OCI-LY7 (cell line): ENCODE measurements at regions not wholly inside any gene's neighbourhood (a gene's known extent, or its start where the extent isn't known, plus 50 kb on each side); places are given as distances from the start of the nearest gene placed in this dataset.

Source experiments
- BruUV-seq: library from RNA; stranded (reverse); fragments of 400-500 nt; replicated peaks from 2 replicates; lab custom pipeline; 2021; lab: Mats Ljungman, UMichigan
- CTCF ChIA-PET: fragments of 300-600 bp; sonication (Branson Sonifier 250); formaldehyde crosslinking; loops from one replicate; lab custom pipeline; 2022; ENCODE audit warnings: antibody characterized with exemption; ENCODE audit not compliant: unreplicated experiment; lab: Charles Lee
- POLR2A ChIA-PET: fragments of 300-600 bp; sonication (Branson Sonifier 250); formaldehyde crosslinking; loops from one replicate; lab custom pipeline; 2022; ENCODE audit warnings: antibody characterized with exemption; lab: Charles Lee
- DNase-seq: peaks from one replicate; pipeline ENCODE4 v3.0.0-alpha.2; 2015; ENCODE audit warnings: low spot score
- H2AFZ ChIP-seq: fragments of 200-600 bp; sonication (generic), shearing (Covaris generic); 2 replicates; pipeline ENCODE4 v1.6.1; 2014; ENCODE audit warnings: mild to moderate bottlenecking, antibody characterized with exemption, low read length, moderate library complexity
- H3K27ac ChIP-seq: fragments of 200-600 bp; sonication (generic); 2 replicates; pipeline ENCODE4 v1.5.1; 2014; ENCODE audit warnings: mixed run types, low read depth, mild to moderate bottlenecking, moderate library complexity, low read length, inconsistent platforms; ENCODE audit not compliant: poor library complexity, severe bottlenecking
- H3K36me3 ChIP-seq: fragments of 200-600 bp; sonication (generic); 2 replicates; pipeline ENCODE4 v1.6.1; 2014; ENCODE audit warnings: mild to moderate bottlenecking, antibody characterized with exemption, low read length, moderate library complexity, mixed read lengths; ENCODE audit not compliant: insufficient read depth
- H3K4me1 ChIP-seq: fragments of 200-600 bp; sonication (generic); 2 replicates; pipeline ENCODE4 v1.5.1; 2014; ENCODE audit warnings: mild to moderate bottlenecking, low read length; ENCODE audit not compliant: insufficient read depth, poor library complexity, severe bottlenecking
- H3K4me2 ChIP-seq: fragments of 200-600 bp; sonication (generic); 2 replicates; pipeline ENCODE4 v1.6.1; 2014; ENCODE audit warnings: mild to moderate bottlenecking, low read length
- H3K4me3 ChIP-seq: fragments of 200-600 bp; sonication (generic); 2 replicates; pipeline ENCODE4 v1.5.1; 2014; ENCODE audit warnings: mild to moderate bottlenecking, low read depth, low read length; ENCODE audit not compliant: poor library complexity, severe bottlenecking
- H3K79me2 ChIP-seq: fragments of 200-600 bp; sonication (generic); 2 replicates; pipeline ENCODE4 v1.6.1; 2016; ENCODE audit warnings: low read depth, mild to moderate bottlenecking, low read length, moderate library complexity, mixed read lengths; ENCODE audit not compliant: insufficient read depth
- H3K9me2 ChIP-seq: fragments of 200-600 bp; sonication (generic); 2 replicates; pipeline ENCODE4 v1.6.1; 2016; ENCODE audit warnings: mild to moderate bottlenecking, low read length, mixed read lengths; ENCODE audit not compliant: insufficient read depth
- H3K9me3 ChIP-seq: fragments of 200-600 bp; sonication (generic); 2 replicates; pipeline ENCODE4 v1.6.1; 2014; ENCODE audit warnings: mild to moderate bottlenecking, mixed run types, low read length, mixed read lengths
- H4K20me1 ChIP-seq: fragments of 200-600 bp; sonication (generic); 2 replicates; pipeline ENCODE4 v1.6.1; 2014; ENCODE audit warnings: mild to moderate bottlenecking, antibody characterized with exemption, low read length, moderate library complexity, mixed read lengths; ENCODE audit not compliant: insufficient read depth
- CTCF ChIP-seq: fragments of 200-600 bp; sonication (generic); conservative IDR thresholded peaks from 2 replicates; pipeline ENCODE4 v1.5.1; 2014; ENCODE audit warnings: mild to moderate bottlenecking, antibody characterized with exemption, low read length, moderate library complexity, mixed read lengths
- EZH2phosphoT487 ChIP-seq: fragments of 200-600 bp; sonication (generic); IDR thresholded peaks from 2 replicates; pipeline ENCODE4 v1.6.1; 2018; ENCODE audit warnings: low read depth, borderline replicate concordance, mild to moderate bottlenecking, mixed run types, antibody characterized with exemption, low read length, moderate library complexity, mixed read lengths
- intact Hi-C: fragments of 100-400 bp; cut with micrococcal nuclease; formaldehyde crosslinking; loops from one replicate; pipeline ENCODE4 v1.10.0; 2022; ENCODE audit not compliant: unreplicated experiment

DNA sequence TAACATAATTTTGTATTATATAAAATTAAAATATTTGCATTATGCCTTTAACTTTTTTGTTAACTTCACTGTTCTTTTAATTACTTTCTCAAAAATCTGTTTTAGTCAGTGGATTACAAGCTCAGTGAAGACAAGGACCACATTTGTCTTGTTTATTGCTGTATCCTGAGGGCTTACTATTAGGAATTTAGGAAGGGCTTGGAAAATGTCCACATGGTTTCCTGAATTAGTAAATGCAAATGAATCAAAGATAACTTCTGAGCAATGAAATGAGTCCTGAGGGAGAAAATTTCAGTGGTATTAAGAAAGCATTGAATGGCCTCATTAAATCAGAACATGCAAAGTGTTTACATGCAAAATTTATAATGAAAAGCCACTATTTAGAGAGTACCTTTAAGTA, 1293.2 kb upstream of the GOT2 start:
- no peak for TF ChIP-seq CTCF
- TF ChIP-seq EZH2phosphoT487, result no peak
- Histone ChIP-seq H3K9me3 (no peaks in the 10 kb centered on the region), H2AFZ (no peak overlapping the region), H3K27ac (no peak overlapping the region), H3K79me2 (no peaks in the 10 kb centered on the region), H3K36me3 (no peaks in the 10 kb centered on the region), H4K20me1 (no peaks in the 10 kb centered on the region), H3K4me3 (no peak overlapping the region), H3K4me2 (no peak overlapping the region), H3K9me2 (no peaks in the 10 kb centered on the region), H3K4me1 (no peaks in the 10 kb centered on the region)
- ChIA-PET POLR2A (no interaction called here), CTCF (no interaction called here)
- DNase-seq, result no peak
- intact Hi-C loops, result no loop called here
- no TSS peak for BruUV-seq

DNA sequence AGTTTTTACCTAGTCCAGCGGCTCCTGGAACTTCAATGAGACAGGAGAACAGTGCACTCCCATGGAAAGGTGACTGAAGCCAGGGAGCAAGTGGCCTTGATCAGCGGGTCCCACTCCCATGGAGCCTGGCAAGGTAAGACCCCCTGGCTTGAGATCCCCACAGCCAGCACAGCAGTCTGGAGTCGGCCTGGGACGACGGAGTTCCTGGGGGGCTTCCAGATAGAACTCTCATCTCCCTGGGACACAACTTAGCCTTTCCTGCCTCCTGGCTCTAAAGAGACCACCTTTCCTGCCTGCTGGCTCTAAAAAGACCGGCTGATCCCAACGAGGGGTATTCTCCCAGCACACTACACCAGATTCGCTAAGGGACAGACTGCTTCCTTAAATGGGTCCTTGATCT, 1279.0 kb upstream of the GOT2 start:
- Histone ChIP-seq H3K9me2 (no peaks in the 10 kb centered on the region), H3K36me3 (no peaks in the 10 kb centered on the region), H3K4me3 (no peak overlapping the region), H4K20me1 (no peaks in the 10 kb centered on the region), H2AFZ (no peak overlapping the region), H3K27ac (no peak overlapping the region), H3K9me3 (no peaks in the 10 kb centered on the region), H3K79me2 (no peaks in the 10 kb centered on the region), H3K4me1 (no peaks in the 10 kb centered on the region), H3K4me2 (no peak overlapping the region)
- TF ChIP-seq CTCF (no peak), EZH2phosphoT487 (no peak)
- DNase-seq, result no peak
- intact Hi-C loops, result no loop called here
- ChIA-PET CTCF (no interaction called here), POLR2A (interaction anchor here (0.6 kb wide), 1 partner anchor 70 kb away, joined by 3 read pairs; no protein-coding TSS in a partner anchor)
- BruUV-seq, result no TSS peak

DNA sequence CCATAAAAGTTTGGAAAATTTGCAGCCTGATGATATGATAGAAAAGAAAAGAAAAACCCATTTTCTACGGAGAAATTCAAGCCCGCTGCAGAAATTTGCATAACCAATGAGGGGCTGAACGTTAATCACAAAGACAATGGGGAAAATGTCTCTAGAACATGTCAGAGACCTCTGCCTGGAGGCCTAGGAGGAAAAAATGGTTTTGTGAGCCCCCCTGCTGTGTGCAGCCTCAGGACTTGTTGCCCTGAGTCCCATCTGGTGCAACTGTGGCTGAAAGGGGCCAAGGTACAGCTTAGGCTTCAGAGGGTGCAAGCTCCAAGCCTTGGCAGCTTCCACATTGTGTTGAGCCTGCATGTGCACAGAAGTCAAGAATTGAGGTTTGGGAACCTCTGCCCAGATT, 1267.4 kb upstream of the GOT2 start:
- DNase-seq, result no peak
- CTCF ChIA-PET, result no interaction called here
- no peak overlapping the region for H3K4me2 ChIP-seq
- POLR2A ChIA-PET, result no interaction called here
- H2AFZ ChIP-seq, result no peak overlapping the region
- H3K27ac ChIP-seq, result no peak overlapping the region
- H3K4me1 ChIP-seq, result no peaks in the 10 kb centered on the region
- H3K36me3 ChIP-seq, result no peaks in the 10 kb centered on the region
- TF ChIP-seq EZH2phosphoT487 (no peak), CTCF (no peak)
- BruUV-seq, result no TSS peak
- intact Hi-C loops, result no loop called here
- H3K79me2 ChIP-seq, result no peaks in the 10 kb centered on the region
- H4K20me1 ChIP-seq, result no peaks in the 10 kb centered on the region
- H3K4me3 ChIP-seq, result no peak overlapping the region
- no peaks in the 10 kb centered on the region for H3K9me3 ChIP-seq
- no peaks in the 10 kb centered on the region for H3K9me2 ChIP-seq
